Small intestine (tissue), 7 donors: ENCODE measurements at regions not wholly inside any gene's neighbourhood (a gene's known extent, or its start where the extent isn't known, plus 50 kb on each side); places are given as distances from the start of the nearest gene placed in this dataset.

Source experiments
- DNase-seq, 2 donors: peaks; one replicate each; pipeline versions ENCODE4 v3.0.0 to v3.0.0-alpha.2; 2013
- FAIRE-seq: peaks from 2 replicates; lab custom pipeline; 2012; peaks lifted over from hg19 to GRCh38; lab: Jason Lieb, UNC
- H3K27ac ChIP-seq, 3 donors: one replicate each; pipeline ENCODE4 v1.5.1; 2013; ENCODE audit warnings: low read length in 2 of 3, mild to moderate bottlenecking in 2 of 3, control low read depth in 1 of 3, inconsistent platforms in 1 of 3, low read depth in 1 of 3, moderate library complexity in 1 of 3
- H3K27me3 ChIP-seq, 3 donors: one replicate each; pipeline ENCODE4 v1.6.1; 2013; ENCODE audit warnings: low read length in 3 of 3, inconsistent platforms in 1 of 3; ENCODE audit not compliant: control insufficient read depth in 3 of 3, insufficient read depth in 3 of 3
- H3K36me3 ChIP-seq, 3 donors: one replicate each; pipeline ENCODE4 v1.6.1; 2013; ENCODE audit warnings: low read length in 3 of 3, inconsistent platforms in 1 of 3, low read depth in 1 of 3, mild to moderate bottlenecking in 1 of 3, moderate library complexity in 1 of 3; ENCODE audit not compliant: control insufficient read depth in 3 of 3, insufficient read depth in 2 of 3
- H3K4me1 ChIP-seq, 3 donors: one replicate each; pipeline ENCODE4 v1.6.1; 2013; ENCODE audit warnings: low read length in 2 of 3, inconsistent platforms in 1 of 3, low read depth in 1 of 3, mild to moderate bottlenecking in 1 of 3, moderate library complexity in 1 of 3; ENCODE audit not compliant: control insufficient read depth in 3 of 3, insufficient read depth in 2 of 3
- H3K4me3 ChIP-seq, 3 donors: one replicate each; pipeline ENCODE4 v1.5.1; 2013; ENCODE audit warnings: low read length in 3 of 3, control low read depth in 1 of 3, inconsistent platforms in 1 of 3, low read depth in 1 of 3, mild to moderate bottlenecking in 1 of 3, moderate library complexity in 1 of 3
- H3K9me3 ChIP-seq, 2 donors: one replicate each; pipeline ENCODE4 v1.6.1; 2013; ENCODE audit warnings: low read depth in 1 of 2, low read length in 1 of 2; ENCODE audit not compliant: control insufficient read depth in 2 of 2, insufficient read depth in 1 of 2
- WGBS, 3 donors: extraction: QIAGEN DNeasy Blood & Tissue Kit; methylation state at CpG; one replicate each; pipeline ENCODE4 v1.1.7; 2013; 5-methylcytosine and 5-hydroxymethylcytosine counted together
- donor health status: healthy with polysubstance abuse.
- donor health status: control.
- donor health status: control.
- donor health status: Bipolar disorder and iron deficiency.
- donor health status: healthy.

DNA sequence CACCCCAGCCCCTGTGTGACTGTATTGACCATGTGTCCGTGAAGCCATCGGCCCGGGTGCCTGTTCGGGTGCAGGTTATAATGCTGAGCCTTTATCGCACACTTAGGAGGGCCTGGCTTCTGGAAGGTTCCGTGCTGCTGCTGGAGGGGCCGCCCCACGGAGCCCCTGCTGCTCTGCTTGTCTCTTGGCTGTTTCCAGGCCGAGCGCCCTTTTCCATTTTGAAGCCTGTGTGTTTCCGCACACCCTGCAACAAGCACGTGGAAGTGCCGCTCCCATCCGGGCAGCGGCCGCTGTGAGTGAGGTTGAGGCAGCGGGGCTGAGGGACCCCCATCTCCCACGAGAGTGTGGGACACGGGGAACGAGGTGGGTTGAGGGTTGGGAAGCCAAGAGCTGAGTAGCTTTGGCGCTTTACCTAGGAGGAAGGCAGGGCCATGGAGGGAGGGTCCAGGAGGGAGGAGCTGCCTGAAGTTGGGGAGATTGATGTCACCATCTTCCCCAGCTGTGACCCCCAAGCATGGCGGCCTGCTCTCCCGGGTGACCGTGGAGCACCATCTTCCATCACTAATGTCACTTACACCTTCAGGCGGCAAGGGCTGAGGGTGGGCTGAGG, 200.1 kb upstream of the GSE1 start:
- no peak overlapping the region for H3K27ac ChIP-seq
- H3K27me3 ChIP-seq = no peaks in the 10 kb centered on the region
- peaks cover 0 to 22% (median 0%) of the 10 kb centered on the region in 3 donors for H3K36me3 ChIP-seq
- peaks cover 0 to 4% of the 10 kb centered on the region in 2 donors for H3K9me3 ChIP-seq
- H3K4me3 ChIP-seq = no peak overlapping the region
- no peak for DNase-seq
- peaks cover 0 to 18% (median 0%) of the 10 kb centered on the region in 3 donors for H3K4me1 ChIP-seq
- WGBS, 3 donors = 89 to 95% (median 95%) methylated on average over 24 to 25 of the region's 25 CpGs
- FAIRE-seq = no peak

DNA sequence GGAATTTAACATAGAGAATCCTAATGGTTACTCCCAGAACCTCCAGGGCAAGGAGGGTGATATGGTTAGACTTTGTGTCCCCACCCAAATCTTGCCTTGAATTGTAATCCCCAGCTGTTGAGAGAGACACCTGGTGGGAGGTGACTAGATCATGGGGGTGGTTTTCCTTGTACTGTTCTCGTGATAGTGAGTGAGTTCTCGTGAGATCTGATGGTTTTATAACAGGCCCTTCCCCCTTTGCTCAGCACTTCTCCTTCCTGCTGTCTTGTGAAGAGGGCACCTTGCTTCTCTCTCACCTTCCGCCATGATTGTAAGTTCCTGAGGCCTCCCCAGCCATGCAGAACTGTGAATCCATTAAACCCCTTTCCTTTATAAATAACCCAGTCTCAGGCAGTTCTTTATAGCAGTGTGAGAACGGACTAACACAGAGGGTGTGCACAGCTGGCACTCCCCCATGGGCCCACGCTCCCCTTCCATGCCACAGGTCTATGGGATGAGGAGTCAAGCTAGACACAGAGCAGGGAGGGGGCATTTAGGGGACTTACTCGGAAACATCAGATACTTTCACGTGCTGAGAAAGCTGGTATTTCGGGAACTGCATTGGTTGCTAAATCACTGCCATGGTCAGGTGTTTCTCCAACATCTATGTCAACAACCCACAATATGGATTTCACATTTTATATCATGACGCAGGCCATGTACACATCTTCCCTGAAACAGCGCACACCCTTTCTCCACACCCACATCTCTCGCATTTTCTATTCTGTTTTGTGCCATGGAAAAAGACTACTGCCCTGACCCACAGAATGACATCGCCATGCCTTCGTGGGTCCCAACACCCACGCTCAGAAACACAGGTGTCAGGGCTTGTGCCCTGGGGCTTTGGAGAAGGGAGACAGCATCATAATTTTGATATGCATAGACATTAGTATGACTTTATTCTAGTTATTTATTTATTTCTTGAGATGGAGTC, 199.1 kb upstream of the GSE1 start:
- peaks cover 0 to 29% (median 0%) of the 10 kb centered on the region in 3 donors for H3K36me3 ChIP-seq
- no peaks in the 10 kb centered on the region for H3K27me3 ChIP-seq
- WGBS, 3 donors = 89 to 90% (median 89%) methylated on average over 14 of the region's 14 CpGs
- no peak for DNase-seq
- no peak overlapping the region for H3K4me3 ChIP-seq
- H3K9me3 ChIP-seq = peaks cover 0 to 4% of the 10 kb centered on the region in 2 donors
- no peak overlapping the region for H3K27ac ChIP-seq
- no peak for FAIRE-seq
- peaks cover 0 to 18% (median 0%) of the 10 kb centered on the region in 3 donors for H3K4me1 ChIP-seq

DNA sequence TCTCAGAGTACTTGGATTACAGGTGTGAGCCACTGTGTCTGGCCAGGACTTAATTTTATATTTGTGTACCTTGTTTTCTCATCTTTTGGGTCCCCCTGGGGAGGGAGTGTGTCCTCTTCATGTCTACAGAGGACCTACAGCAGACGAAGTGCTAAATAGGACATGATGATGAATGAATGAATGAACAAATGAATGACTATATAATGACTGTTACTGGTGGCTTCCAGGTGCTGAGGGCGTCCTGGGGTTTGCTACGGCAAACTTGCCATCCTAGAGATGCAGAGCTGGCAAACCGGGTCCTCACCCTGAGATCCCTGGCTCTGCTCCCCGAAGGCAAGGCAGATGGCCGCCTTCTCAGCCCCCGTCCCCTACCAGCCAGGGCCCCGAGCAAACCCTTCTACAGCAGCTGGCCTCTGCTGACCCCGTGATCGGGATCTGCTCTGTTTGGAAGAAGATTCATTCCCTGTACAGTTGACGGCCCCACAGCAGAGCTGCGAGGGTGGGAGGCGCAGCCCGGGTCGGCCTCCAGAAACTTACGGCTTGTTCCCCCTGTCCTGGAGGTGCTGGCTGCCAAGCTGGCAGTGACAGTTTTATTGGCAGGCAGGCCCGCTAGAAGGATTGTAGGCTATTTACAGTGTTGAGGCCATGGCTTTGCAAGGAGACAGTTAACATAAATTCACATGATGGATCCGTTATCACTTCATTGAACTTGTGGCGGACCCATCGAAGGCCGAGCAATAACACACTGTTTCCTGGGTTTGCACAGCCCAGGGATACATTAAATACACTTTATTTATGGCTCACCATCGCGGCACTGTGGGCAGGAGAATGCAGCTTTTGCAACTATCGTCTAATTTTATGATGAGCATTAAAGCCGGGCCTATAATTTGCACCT, 197.7 kb upstream of the GSE1 start:
- 71 to 75% (median 74%) methylated on average over 25 of the region's 25 CpGs for WGBS, 3 donors
- no peaks in the 10 kb centered on the region for H3K27me3 ChIP-seq
- H3K4me3 ChIP-seq = no peak overlapping the region
- H3K36me3 ChIP-seq = peaks cover 0 to 29% (median 0%) of the 10 kb centered on the region in 3 donors
- peaks cover 0 to 4% of the 10 kb centered on the region in 2 donors for H3K9me3 ChIP-seq
- peaks cover 0 to 20% (median 0%) of the 10 kb centered on the region in 3 donors for H3K4me1 ChIP-seq
- no peak overlapping the region for H3K27ac ChIP-seq
- DNase-seq (no peak), FAIRE-seq (no peak)

DNA sequence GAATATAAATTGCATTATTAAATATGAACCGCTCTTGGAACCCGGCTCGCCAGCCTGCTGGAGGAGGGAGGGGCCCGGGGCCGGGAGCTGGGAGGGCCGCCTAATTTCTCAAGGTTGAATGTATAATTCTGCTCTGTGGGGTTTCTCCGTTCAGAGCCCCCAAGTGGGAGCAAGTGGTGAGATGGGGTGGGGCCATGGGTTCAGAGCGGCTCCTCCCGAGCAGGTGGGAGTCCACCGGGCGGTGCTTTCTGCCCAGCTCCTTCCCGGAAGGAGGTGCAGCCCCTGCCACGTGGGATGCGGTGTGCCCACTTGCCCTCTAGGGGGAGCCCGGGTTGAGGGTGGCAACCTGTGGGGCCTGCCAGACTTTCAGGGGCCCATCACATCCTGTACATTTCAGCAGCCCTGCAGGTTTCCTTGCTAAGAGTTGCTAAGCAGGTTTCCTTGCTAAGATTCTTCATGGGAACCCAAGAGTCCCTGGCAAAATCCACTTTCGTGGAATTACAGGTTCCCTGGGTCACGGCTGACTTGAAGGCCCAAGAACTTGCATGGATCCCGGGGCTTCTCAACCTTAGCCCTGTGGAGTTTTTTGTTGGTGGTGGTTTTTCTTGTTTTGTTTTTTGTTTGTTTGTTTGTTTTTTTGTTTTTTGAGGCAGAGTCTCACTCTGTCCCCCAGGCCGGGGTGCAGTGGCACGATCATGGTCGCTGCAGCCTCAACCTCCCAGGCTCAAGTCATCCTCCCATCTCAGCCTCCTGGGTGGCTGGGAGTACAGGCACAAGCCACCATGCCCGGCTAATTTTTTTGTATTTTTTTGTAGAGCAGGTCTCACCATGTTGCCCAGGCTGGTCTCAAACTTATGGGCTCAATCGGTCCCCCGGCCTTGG, 196.7 kb upstream of the GSE1 start:
- DNase-seq (peak; percentile 71 to 76), FAIRE-seq (no peak)
- no peak overlapping the region for H3K27ac ChIP-seq
- H3K36me3 ChIP-seq = peaks cover 0 to 30% (median 0%) of the 10 kb centered on the region in 3 donors
- no peaks in the 10 kb centered on the region for H3K27me3 ChIP-seq
- H3K4me1 ChIP-seq = peaks cover 0 to 28% (median 0%) of the 10 kb centered on the region in 3 donors
- H3K9me3 ChIP-seq = peaks cover 0 to 4% of the 10 kb centered on the region in 2 donors
- 37 to 57% (median 41%) methylated on average over 24 of the region's 24 CpGs for WGBS, 3 donors
- H3K4me3 ChIP-seq = no peak overlapping the region

DNA sequence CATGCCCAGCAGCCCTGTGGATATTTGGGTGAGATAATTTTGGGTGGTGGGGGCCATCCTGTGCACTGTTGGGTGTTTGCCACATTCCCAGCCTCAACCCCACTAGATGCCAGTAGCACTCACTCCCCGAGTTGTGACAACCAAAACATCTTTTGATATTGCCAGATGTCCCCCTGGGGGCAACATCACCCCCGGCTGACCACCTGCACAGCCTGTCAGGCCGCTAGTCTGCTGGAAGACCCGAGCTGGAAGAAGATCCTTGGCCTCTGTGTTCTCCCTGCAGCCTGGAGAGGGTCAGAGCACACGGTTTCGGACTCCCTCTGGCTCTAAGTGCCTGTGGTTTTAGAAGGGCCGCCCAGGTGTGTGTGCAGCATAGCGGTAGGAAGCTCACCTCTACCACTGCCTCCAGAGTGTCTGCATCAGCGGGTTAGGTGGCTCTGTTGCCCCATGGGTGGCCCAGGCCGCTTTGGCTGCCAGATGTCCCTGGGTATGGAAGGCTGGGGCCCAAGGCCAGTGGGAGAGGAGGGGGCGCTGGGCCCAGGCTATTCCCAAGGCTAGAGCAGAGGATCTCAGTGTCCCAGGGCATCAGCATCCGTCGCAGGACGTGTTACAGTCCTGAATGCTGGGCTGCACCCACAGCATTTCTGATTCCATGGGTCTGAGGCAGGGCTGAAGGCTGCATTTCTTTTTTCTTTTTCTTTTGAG, 195.8 kb upstream of the GSE1 start:
- H3K27ac ChIP-seq = no peak overlapping the region
- 86 to 89% (median 88%) methylated on average over 14 of the region's 14 CpGs for WGBS, 3 donors
- peaks cover 0 to 35% (median 1%) of the 10 kb centered on the region in 3 donors for H3K4me1 ChIP-seq
- FAIRE-seq (no peak), DNase-seq (no peak)
- no peak overlapping the region for H3K4me3 ChIP-seq
- peaks cover 0 to 4% of the 10 kb centered on the region in 2 donors for H3K9me3 ChIP-seq
- peaks cover 0 to 30% (median 0%) of the 10 kb centered on the region in 3 donors for H3K36me3 ChIP-seq
- H3K27me3 ChIP-seq = no peaks in the 10 kb centered on the region

DNA sequence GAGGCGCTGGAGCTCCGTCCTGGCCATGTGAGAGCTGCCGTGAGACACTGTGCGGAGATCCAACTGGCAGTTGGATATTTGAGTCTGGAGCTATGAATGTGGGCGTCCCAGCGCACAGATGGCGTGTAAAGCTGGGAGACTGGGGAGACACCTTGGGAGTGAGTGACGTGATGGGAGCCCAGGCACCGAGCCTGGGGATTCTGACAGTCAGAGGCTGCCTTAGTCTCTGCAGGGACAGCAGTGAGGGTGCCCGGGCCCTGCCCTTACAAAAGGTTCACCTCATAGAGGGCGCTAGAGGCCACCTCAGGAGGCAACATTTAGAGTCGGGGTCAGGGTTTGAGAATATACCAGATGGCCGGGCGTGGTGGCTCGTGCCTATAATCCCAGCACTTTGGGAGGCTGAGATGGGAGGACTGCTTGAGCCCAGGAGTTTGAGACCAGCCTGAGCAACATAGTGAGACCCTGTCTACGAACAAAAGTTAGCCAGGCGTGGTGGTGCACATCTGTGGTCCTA, 194.1 kb upstream of the GSE1 start:
- DNase-seq (no peak), FAIRE-seq (no peak)
- Histone ChIP-seq H3K9me3 (no peaks in the 10 kb centered on the region), H3K27ac (no peak overlapping the region), H3K4me1 (peaks cover 0 to 50% (median 3%) of the 10 kb centered on the region in 3 donors), H3K27me3 (no peaks in the 10 kb centered on the region), H3K36me3 (peaks cover 0 to 25% (median 0%) of the 10 kb centered on the region in 3 donors), H3K4me3 (no peak overlapping the region)
- WGBS, 3 donors = 77 to 90% (median 80%) methylated on average over 17 of the region's 17 CpGs
